Heart left ventricle (tissue), 13 donors: ENCODE measurements at regions not wholly inside any gene's neighbourhood (a gene's known extent, or its start where the extent isn't known, plus 50 kb on each side); places are given as distances from the start of the nearest gene placed in this dataset.

Experiments used
- POLR2A ChIP-seq, 2 donors: fragments of 450-650 bp; IDR thresholded peaks; one replicate each; pipeline ENCODE4 v1.6.1; 2017; ENCODE audit warnings: antibody characterized with exemption in 2 of 2, mild to moderate bottlenecking in 2 of 2, moderate library complexity in 2 of 2
- TF ChIP-seq, protein P1 (sequence below), 12 donors: fragments of 200-600 bp; sonication (generic) in 4 of 12; IDR thresholded peaks; one replicate each; pipeline versions ENCODE4 v1.5.0 to v1.8.0; 2018 to 2022; ENCODE audit warnings: antibody characterized with exemption in 12 of 12, mild to moderate bottlenecking in 5 of 12
- donor health status: ischemic (EF 13 %, LVEDD 7.1; RV severe dilation, severe dysfunction).
- donor health status: DM: no; HTN: yes; CAD: no.
- donor health status: DM: no; HTN: no; CAD: no.
- donor health status: ischemic (EF 25% LVEDD 6.9; RV normal size, moderate dysfunction).
- donor health status: ischemic (EF 25% LVEDD 5.7; RV mildly dilated, moderate dysfunction).
- donor health status: ischemic (EF 35%, LVEDD 5.7; RV mildly dilated, moderate dysfunction).
- donor health status: nonischemic (EF 11% LVEDD 7.7; RV severe dilation, severe dysfunction).
- donor health status: DM: yes; HTN: yes; CAD: no.
- donor health status: PGD.
- donor health status: ischemic (EF 29% LVEDD 5.4; RV normal size, mild dysfunction).
- donor health status: nonischemic (EF 23%, LVEDD 6.1; RV moderate dilation, normal function).

DNA sequence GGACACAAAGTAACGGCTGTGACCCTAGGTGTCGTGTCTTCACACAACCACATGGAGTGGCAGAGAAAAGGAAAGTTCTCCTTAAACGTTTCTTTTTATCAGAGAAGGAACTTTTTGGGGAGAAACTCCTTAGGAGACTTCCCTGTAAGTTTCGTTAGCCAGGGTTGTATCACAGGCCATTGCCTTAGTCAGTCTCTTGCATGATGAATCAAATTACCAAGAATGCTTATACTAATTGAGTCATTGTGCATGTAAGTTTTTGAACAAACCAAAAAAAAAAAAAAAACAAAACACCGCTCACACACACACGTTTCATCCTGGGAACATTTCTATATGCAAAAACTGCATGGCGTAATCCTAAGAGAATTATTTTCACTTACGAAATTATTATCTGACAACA, 150.4 kb upstream of the SATB1 start:
- TF ChIP-seq POLR2A (IDR thresholded peaks at IDR 0.05), result no peak
- TF ChIP-seq, protein P1, sequence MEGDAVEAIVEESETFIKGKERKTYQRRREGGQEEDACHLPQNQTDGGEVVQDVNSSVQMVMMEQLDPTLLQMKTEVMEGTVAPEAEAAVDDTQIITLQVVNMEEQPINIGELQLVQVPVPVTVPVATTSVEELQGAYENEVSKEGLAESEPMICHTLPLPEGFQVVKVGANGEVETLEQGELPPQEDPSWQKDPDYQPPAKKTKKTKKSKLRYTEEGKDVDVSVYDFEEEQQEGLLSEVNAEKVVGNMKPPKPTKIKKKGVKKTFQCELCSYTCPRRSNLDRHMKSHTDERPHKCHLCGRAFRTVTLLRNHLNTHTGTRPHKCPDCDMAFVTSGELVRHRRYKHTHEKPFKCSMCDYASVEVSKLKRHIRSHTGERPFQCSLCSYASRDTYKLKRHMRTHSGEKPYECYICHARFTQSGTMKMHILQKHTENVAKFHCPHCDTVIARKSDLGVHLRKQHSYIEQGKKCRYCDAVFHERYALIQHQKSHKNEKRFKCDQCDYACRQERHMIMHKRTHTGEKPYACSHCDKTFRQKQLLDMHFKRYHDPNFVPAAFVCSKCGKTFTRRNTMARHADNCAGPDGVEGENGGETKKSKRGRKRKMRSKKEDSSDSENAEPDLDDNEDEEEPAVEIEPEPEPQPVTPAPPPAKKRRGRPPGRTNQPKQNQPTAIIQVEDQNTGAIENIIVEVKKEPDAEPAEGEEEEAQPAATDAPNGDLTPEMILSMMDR (IDR thresholded peaks at IDR 0.05), result no peak
